ENCODE measurements at regions not wholly inside any gene's neighbourhood (a gene's known extent, or its start where the extent isn't known, plus 50 kb on each side); places are given as distances from the start of the nearest gene placed in this dataset.

DNA sequence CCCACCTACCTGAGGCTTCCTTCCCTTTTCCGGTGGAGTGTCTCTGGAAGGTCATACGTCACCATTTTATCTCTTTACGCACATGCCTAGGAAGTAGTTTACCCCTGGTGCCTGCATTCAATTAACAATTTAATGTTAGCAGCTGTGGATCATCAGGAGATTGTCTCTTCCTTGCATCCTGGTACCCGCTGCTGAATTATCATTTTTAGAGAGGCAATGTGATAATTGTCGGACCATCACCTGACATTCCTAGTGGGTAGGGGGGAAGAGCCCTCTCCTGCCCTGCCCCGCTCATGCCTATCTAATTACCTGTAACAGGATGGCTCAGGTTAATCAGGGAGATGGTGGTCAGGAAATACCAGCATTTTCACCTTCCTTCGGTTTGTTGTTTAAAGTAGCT is 863.6 kb downstream of the RPA4 start:
- no peak for TF ChIP-seq CTCF (IDR thresholded peaks at IDR 0.05)
- Histone ChIP-seq H3K9me3 (no peaks in the 10 kb centered on the region), H3K4me3 (no peak overlapping the region), H3K4me1 (no peaks in the 10 kb centered on the region), H3K36me3 (no peaks in the 10 kb centered on the region), H3K27ac (no peak overlapping the region), H3K27me3 (no peaks in the 10 kb centered on the region)
- DNase-seq (ENCODE audit: low spot score), result no peak

DNA sequence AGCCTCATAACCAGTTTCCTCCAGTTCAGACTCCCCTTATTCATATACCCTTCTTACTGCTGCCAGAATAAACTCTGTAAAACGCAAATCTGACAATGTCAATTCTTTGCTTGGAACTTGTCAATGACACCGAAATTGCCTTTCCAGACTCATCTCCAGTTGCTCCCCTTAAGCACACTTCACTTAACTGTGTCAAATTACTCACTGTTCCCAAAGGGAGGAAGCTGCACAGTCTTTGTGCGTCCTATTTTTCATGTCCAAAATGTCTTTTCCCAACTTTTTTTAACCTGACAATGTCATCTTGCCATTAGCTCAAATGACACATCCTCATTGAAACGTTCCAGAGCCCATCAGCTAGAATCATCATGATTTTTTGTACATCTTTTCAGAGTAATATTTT is 867.3 kb downstream of the RPA4 start:
- H3K9me3 ChIP-seq, result no peaks in the 10 kb centered on the region
- H3K27me3 ChIP-seq, result no peaks in the 10 kb centered on the region
- no peak for TF ChIP-seq CTCF (IDR thresholded peaks at IDR 0.05)
- H3K36me3 ChIP-seq, result no peaks in the 10 kb centered on the region
- H3K4me3 ChIP-seq, result no peak overlapping the region
- DNase-seq (ENCODE audit: low spot score), result no peak
- no peaks in the 10 kb centered on the region for H3K4me1 ChIP-seq
- no peak overlapping the region for H3K27ac ChIP-seq

DNA sequence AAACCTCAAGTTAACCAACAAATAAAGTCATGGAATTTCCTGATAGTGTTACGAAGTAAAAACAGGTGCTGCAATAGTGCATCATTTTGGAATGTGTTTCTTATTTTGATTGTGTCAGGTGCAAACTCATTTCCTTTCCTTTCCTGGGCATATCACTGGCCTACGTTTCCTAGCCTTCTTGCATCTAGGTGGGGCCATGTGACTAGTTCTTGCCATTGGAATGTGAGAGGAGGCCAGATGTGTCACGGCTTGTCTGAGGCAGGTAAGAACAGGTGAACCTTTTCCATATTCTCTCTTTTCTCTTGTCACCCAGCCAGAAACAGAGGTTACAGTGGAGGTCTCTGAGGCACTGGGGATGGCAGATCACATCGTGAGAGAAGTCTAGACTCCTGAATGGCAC is 868.0 kb downstream of the RPA4 start:
- Histone ChIP-seq H3K27me3 (no peaks in the 10 kb centered on the region), H3K27ac (no peak overlapping the region), H3K36me3 (no peaks in the 10 kb centered on the region), H3K4me1 (no peaks in the 10 kb centered on the region), H3K4me3 (no peak overlapping the region), H3K9me3 (no peaks in the 10 kb centered on the region)
- DNase-seq (ENCODE audit: low spot score), result no peak
- no peak for TF ChIP-seq CTCF (IDR thresholded peaks at IDR 0.05)

DNA sequence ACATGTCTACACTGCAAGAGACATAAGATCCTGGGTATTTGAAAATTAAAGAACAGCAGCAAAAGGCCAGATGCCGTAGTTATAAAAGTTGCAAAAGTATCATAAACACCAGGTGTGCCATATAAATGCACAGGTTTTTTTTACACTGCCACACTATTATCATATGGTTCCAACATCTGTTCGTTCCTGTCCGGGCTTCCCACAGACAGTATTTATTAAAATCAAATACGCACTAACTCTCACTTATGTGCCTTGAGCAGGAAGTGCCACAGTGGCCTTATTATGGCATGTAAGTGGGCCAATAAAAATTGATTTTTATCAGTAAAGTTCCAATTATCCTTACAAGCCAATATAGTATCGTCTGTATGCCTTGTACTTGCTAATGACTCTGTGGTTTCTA is 873.2 kb downstream of the RPA4 start:
- Histone ChIP-seq H3K27me3 (no peaks in the 10 kb centered on the region), H3K27ac (no peak overlapping the region), H3K36me3 (no peaks in the 10 kb centered on the region), H3K4me3 (no peak overlapping the region), H3K4me1 (no peaks in the 10 kb centered on the region), H3K9me3 (no peaks in the 10 kb centered on the region)
- no peak for DNase-seq (ENCODE audit: low spot score)
- TF ChIP-seq CTCF (IDR thresholded peaks at IDR 0.05), result no peak

- no peak for TF ChIP-seq CTCF (IDR thresholded peaks at IDR 0.05)
- H3K27ac ChIP-seq, result no peak overlapping the region
- no peaks in the 10 kb centered on the region for H3K4me1 ChIP-seq
- DNase-seq (ENCODE audit: low spot score), result no peak
- H3K4me3 ChIP-seq, result no peak overlapping the region
- H3K27me3 ChIP-seq, result no peaks in the 10 kb centered on the region
- H3K36me3 ChIP-seq, result no peaks in the 10 kb centered on the region
- no peaks in the 10 kb centered on the region for H3K9me3 ChIP-seq
These were observed 879.7 kb downstream of the RPA4 start for GRCh38 chrX:97763391-97763790.

- no peaks in the 10 kb centered on the region for H3K27me3 ChIP-seq
- no peak for TF ChIP-seq CTCF (IDR thresholded peaks at IDR 0.05)
- H3K27ac ChIP-seq, result no peak overlapping the region
- H3K36me3 ChIP-seq, result no peaks in the 10 kb centered on the region
- no peaks in the 10 kb centered on the region for H3K9me3 ChIP-seq
- no peak overlapping the region for H3K4me3 ChIP-seq
- DNase-seq (ENCODE audit: low spot score), result no peak
- H3K4me1 ChIP-seq, result no peaks in the 10 kb centered on the region
These were observed 880.3 kb downstream of the RPA4 start for GRCh38 chrX:97763981-97764380.

Measured in right atrium auricular region (tissue), 2 donors.